ENCODE measurements at regions not wholly inside any gene's neighbourhood (a gene's known extent, or its start where the extent isn't known, plus 50 kb on each side); places are given as distances from the start of the nearest gene placed in this dataset.

- TF ChIP-seq POLR2A (IDR thresholded peaks at IDR 0.05): no peak
- no peak for TF ChIP-seq CTCF (IDR thresholded peaks at IDR 0.05)
Measured at GRCh38 chr21:24899138-24899537, 708.1 kb downstream of the MRPL39 start.

All from body of pancreas (tissue), 4 donors.